WI38 (cell line): ENCODE measurements at regions not wholly inside any gene's neighbourhood (a gene's known extent, or its start where the extent isn't known, plus 50 kb on each side); places are given as distances from the start of the nearest gene placed in this dataset.
"Not testable (repeated sequence)": the region's sequence is repeated elsewhere in the genome, so short reads cannot be mapped to it uniquely, and the experiment has no call there.

Experiments used
- H3K4me3 ChIP-seq: 2 replicates; pipeline ENCODE4 v1.5.1; 2011; ENCODE audit warnings: low read depth, mild to moderate bottlenecking, control low read depth, low read length
- CTCF ChIP-seq: IDR thresholded peaks from 2 replicates; pipeline ENCODE4 v1.5.1; 2012; ENCODE audit warnings: low read depth, mild to moderate bottlenecking, control low read depth, low read length

GRCh38 chr4:180336494-180337090, 1906.6 kb upstream of the TENM3 start:
- H3K4me3 ChIP-seq: no peak overlapping the region
- TF ChIP-seq CTCF: no peak

DNA sequence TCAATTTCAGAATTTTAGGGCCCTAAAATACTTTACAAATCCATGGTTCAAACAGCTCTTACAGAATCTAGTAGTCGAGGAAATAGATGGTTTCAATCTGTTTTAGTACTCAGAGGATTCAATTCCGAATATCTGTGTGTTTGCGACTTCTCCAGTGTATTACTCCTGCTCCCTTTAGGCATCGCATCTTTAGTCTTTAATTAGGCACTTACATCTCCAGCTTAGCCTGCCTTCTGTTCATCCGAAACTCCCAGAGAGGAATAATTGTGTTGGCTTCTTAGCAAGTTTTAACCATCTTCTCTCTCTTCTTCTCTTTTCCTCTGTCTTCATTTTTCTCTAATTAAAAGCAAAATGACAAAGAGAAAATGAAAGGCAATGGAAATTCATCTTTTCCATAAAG, 1901.3 kb upstream of the TENM3 start:
- no peak overlapping the region for H3K4me3 ChIP-seq
- TF ChIP-seq CTCF: no peak

GRCh38 chr4:180350901-180351300, 1892.3 kb upstream of the TENM3 start:
- no peak overlapping the region for H3K4me3 ChIP-seq
- TF ChIP-seq CTCF: no peak

DNA sequence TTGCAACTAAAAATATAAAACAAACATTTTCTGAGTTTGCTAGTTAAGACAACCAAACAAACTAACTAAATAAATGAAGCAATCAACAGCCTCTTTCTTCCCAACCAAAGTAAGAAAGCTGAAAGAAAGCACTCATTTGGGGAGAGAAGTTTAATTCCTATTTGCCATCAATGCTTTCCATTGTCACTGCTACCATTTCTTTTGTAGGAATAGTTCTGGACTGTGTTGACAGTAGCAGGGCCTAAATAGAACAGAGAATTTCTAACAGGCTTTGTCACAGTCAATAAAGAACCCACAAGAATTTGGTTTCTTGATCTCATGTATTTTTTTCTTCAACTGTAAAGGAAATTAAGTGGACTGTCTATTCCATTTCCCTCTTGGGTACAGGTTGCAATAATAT, 1886.4 kb upstream of the TENM3 start:
- H3K4me3 ChIP-seq: no peak overlapping the region
- TF ChIP-seq CTCF: no peak

DNA sequence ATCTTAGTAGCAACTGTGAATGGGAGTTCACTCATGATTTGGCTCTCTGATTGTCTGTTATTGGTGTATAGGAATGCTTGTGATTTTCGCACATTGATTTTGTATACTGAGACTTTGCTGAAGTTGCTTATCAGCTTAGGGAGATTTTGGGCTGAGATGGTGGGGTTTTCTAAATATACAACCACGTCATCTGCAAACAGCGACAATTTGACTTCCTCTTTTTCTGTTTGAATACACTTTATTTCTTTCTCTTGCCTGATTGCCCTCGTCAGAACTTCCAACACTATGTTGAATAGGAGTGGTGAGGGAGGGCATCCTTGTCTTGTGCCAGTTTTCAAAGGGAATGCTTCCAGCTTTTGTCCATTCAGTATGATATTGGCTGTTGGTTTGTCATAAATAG, 1883.1 kb upstream of the TENM3 start:
- not testable (repeated sequence) for H3K4me3 ChIP-seq

- no peak overlapping the region for H3K4me3 ChIP-seq
- TF ChIP-seq CTCF: no peak
These were observed 1879.4 kb upstream of the TENM3 start for GRCh38 chr4:180363815-180364214.

DNA sequence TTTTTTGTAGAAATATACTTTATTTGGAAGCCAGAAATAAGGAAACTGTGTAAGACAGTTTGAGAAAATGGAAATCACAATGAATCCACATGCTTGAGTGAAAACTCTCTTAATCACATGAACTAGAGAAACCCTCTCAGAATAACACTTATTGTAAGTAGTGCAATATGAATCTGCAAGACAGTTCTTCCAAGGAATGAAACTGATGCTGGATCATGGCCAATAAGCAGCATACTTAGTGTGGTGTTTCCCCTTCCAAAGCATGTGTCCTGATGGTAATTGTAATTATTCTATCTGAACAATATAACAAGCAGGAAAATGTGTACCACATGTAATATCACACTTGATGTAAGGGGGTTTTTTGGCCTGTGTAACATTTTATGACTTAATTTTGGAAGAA, 1870.5 kb upstream of the TENM3 start:
- no peak for TF ChIP-seq CTCF
- no peak overlapping the region for H3K4me3 ChIP-seq

DNA sequence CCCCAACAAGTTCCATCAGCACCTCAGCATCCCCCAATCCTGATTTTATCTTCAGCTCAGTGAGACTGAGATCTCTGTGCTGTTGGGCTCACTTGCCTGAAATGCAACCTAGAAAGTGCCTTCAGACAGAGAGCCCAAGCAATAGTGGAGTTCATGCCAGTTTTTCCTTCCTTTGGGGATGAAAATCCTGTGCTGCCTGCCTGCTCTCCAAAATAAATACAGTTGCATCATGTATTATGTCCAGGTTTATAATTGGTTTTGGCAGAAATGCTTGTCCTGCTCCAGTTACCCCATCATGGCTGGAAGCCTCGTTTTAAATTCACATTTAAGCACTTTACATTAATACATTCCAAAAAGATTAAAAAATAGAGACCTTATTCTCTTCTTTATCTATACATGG, 1865.5 kb upstream of the TENM3 start:
- H3K4me3 ChIP-seq: no peak overlapping the region
- TF ChIP-seq CTCF: no peak
